Heart right ventricle (tissue), 16 donors: ENCODE measurements at regions not wholly inside any gene's neighbourhood (a gene's known extent, or its start where the extent isn't known, plus 50 kb on each side); places are given as distances from the start of the nearest gene placed in this dataset.

ENCODE experiments used
- ATAC-seq, 8 donors: fragments of 200-7000 bp; cut with Tn5 transposase; one replicate each; pipeline ENCODE4 v1.9.1; 2020; ENCODE audit warnings: mild to moderate bottlenecking in 8 of 8, moderate library complexity in 8 of 8, moderate number of reproducible peaks in 1 of 8
- DNase-seq, 2 donors: peaks; one replicate each; pipeline ENCODE4 v3.0.0-alpha.2; 2020
- H3K27ac ChIP-seq, 10 donors: fragments of 200-600 bp; sonication (generic) in 2 of 10; one replicate each; pipeline versions ENCODE4 v1.5.0 to v1.8.0; 2020 to 2022; ENCODE audit warnings: mild to moderate bottlenecking in 3 of 10
- H3K27me3 ChIP-seq, 7 donors: fragments of 200-600 bp; one replicate each; pipeline ENCODE4 v1.8.0; 2021 to 2022; ENCODE audit warnings: mild to moderate bottlenecking in 2 of 7
- H3K36me3 ChIP-seq, 9 donors: fragments of 200-600 bp; sonication (generic) in 1 of 9; one replicate each; pipeline versions ENCODE4 v1.5.0 to v1.8.0; 2020 to 2022; ENCODE audit warnings: mild to moderate bottlenecking in 2 of 9
- H3K4me1 ChIP-seq, 9 donors: fragments of 200-600 bp; sonication (generic) in 1 of 9; one replicate each; pipeline versions ENCODE4 v1.5.0 to v1.8.0; 2020 to 2022; ENCODE audit warnings: mild to moderate bottlenecking in 4 of 9
- H3K4me3 ChIP-seq, 10 donors: fragments of 200-600 bp; sonication (generic) in 2 of 10; one replicate each; pipeline versions ENCODE4 v1.5.0 to v1.8.0; 2020 to 2022; ENCODE audit warnings: mild to moderate bottlenecking in 7 of 10, moderate library complexity in 2 of 10
- H3K9me3 ChIP-seq, 11 donors: fragments of 200-600 bp in 10 of 11; sonication (generic) in 2 of 11; one replicate each; pipeline versions ENCODE4 v1.5.0 to v1.8.0; 2013 to 2022; ENCODE audit warnings: mild to moderate bottlenecking in 2 of 11, control low read depth in 1 of 11, moderate library complexity in 1 of 11
- CTCF ChIP-seq, 9 donors: fragments of 200-600 bp; sonication (generic) in 2 of 9; IDR thresholded peaks; one replicate each; pipeline versions ENCODE4 v1.5.0 to v1.8.0; 2021 to 2022; ENCODE audit warnings: antibody characterized with exemption in 9 of 9, mild to moderate bottlenecking in 5 of 9, moderate library complexity in 1 of 9
- WGBS, 2 donors: extraction: QIAGEN DNeasy Blood & Tissue Kit; methylation state at CpG; one replicate each; pipeline ENCODE4 v1.1.7; 2013; ENCODE audit warnings: inconsistent platforms in 1 of 2; 5-methylcytosine and 5-hydroxymethylcytosine counted together
- intact Hi-C, 10 donors: fragments of 100-400 bp; cut with DNase I; formaldehyde crosslinking; loops; one replicate each; pipeline versions ENCODE4 v1.11.1 to v1.14.2; 2022
- donor health status: Arrhythmogenic right ventricular cardiomyopathy.
- donor health status: ischemic (EF 13 %, LVEDD 7.1; RV severe dilation, severe dysfunction).
- donor health status: healthy with polysubstance abuse.
- donor health status: DM: no; HTN: yes; CAD: no.
- donor health status: DM: no; HTN: no; CAD: no.
- donor health status: ischemic (EF 25% LVEDD 6.9; RV normal size, moderate dysfunction).
- donor health status: ischemic (EF 25% LVEDD 5.7; RV mildly dilated, moderate dysfunction).
- donor health status: healthy.
- donor health status: DM: yes; HTN: yes; CAD: no.
- donor health status: Ischemic cardiomyopathy.
- donor health status: ischemic (EF 35%, LVEDD 5.7; RV mildly dilated, moderate dysfunction).
- donor health status: nonischemic (EF 11% LVEDD 7.7; RV severe dilation, severe dysfunction).
- donor health status: DM: yes; HTN: yes; CAD: no.
- donor health status: PGD.
- donor health status: ischemic (EF 29% LVEDD 5.4; RV normal size, mild dysfunction).
- donor health status: nonischemic (EF 23%, LVEDD 6.1; RV moderate dilation, normal function).

- Histone ChIP-seq H3K9me3 (no peaks in the 10 kb centered on the region), H3K4me1 (peaks cover 0 to 7% (median 0%) of the 10 kb centered on the region in 9 donors), H3K27me3 (no peaks in the 10 kb centered on the region), H3K36me3 (no peaks in the 10 kb centered on the region), H3K27ac (no peak overlapping the region), H3K4me3 (no peak overlapping the region)
- DNase-seq (no peak), ATAC-seq (no peak)
- 96 to 97% methylated on average over 4 of the region's 4 CpGs for WGBS, 2 donors
- intact Hi-C loops: no loop called here
- no peak for TF ChIP-seq CTCF (IDR thresholded peaks at IDR 0.05)
These were observed 508.0 kb downstream of the QKI start for GRCh38 chr6:163922562-163922961.

- H3K36me3 ChIP-seq: no peaks in the 10 kb centered on the region
- H3K27ac ChIP-seq: no peak overlapping the region
- DNase-seq (no peak), ATAC-seq (no peak)
- no peaks in the 10 kb centered on the region for H3K9me3 ChIP-seq
- no peak for TF ChIP-seq CTCF (IDR thresholded peaks at IDR 0.05)
- no peaks in the 10 kb centered on the region for H3K27me3 ChIP-seq
- H3K4me1 ChIP-seq: peaks cover 0 to 7% (median 0%) of the 10 kb centered on the region in 9 donors
- intact Hi-C loops: no loop called here
- WGBS, 2 donors: 91 to 93% methylated on average over 8 of the region's 8 CpGs
- H3K4me3 ChIP-seq: no peak overlapping the region
These were observed 505.1 kb downstream of the QKI start for GRCh38 chr6:163919652-163920051.

GRCh38 chr6:163916315-163917081 lies 502.0 kb downstream of the QKI start:
- H3K4me3 ChIP-seq: no peak overlapping the region
- H3K4me1 ChIP-seq: peaks cover 0 to 7% (median 0%) of the 10 kb centered on the region in 9 donors
- 95% methylated on average over 6 of the region's 6 CpGs for WGBS, 2 donors
- H3K27me3 ChIP-seq: no peaks in the 10 kb centered on the region
- no peak for TF ChIP-seq CTCF (IDR thresholded peaks at IDR 0.05)
- ATAC-seq: no peak
- H3K9me3 ChIP-seq: no peaks in the 10 kb centered on the region
- intact Hi-C loops: no loop called here
- H3K27ac ChIP-seq: no peak overlapping the region
- no peak for DNase-seq
- H3K36me3 ChIP-seq: no peaks in the 10 kb centered on the region

- no peak for ATAC-seq
- intact Hi-C loops: no loop called here
- DNase-seq: no peak
- H3K27me3 ChIP-seq: no peaks in the 10 kb centered on the region
- no peak for TF ChIP-seq CTCF (IDR thresholded peaks at IDR 0.05)
- H3K9me3 ChIP-seq: no peaks in the 10 kb centered on the region
- no peak overlapping the region for H3K4me3 ChIP-seq
- no peak overlapping the region for H3K27ac ChIP-seq
- 89 to 93% methylated on average over 8 of the region's 8 CpGs for WGBS, 2 donors
- H3K4me1 ChIP-seq: no peaks in the 10 kb centered on the region
- no peaks in the 10 kb centered on the region for H3K36me3 ChIP-seq
These were observed 500.6 kb downstream of the QKI start for GRCh38 chr6:163915131-163915530.
